ENCODE measurements at regions not wholly inside any gene's neighbourhood (a gene's known extent, or its start where the extent isn't known, plus 50 kb on each side); places are given as distances from the start of the nearest gene placed in this dataset.

DNA sequence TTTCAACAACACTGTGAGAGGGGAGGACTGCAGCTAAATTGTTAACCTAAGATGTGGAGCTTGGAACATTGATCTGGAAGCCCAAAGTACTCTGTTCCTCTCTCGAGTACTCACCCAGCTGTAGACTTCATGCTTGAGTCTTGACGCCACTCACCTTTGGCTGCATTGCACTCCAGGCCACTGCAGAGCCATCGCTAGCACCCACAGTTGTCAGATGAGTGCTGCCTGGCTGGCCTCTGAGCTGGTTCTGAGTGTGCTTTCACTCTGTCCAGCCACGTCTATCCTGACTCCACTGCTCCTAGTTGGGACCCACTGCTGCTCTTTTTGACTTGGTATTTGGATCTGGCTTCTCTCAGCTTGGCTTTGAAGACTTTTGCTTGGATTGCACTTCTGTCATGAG lies 552.1 kb downstream of the DCDC2C start:
- DNase-seq (ENCODE audit: low spot score): no peak

DNA sequence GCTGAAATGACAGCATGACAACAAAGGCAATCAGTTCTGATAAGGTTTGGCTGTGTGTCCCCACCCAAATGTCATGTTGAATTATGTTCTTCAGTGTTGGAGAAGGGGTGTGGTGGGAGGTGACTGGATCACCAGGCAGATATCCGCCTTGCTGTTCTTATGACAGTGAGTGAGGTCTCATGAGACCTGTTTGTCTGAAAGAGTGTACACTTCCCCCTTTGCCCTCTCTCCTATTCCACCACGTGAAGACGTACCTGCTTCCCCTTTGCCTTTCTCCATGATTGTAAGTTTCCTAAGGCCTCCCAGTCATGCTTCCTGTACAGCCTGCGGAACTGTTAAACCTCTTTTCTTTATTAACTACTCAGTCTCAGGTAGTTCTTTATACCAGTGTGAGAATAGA lies 553.0 kb downstream of the DCDC2C start:
- no peak for DNase-seq (ENCODE audit: low spot score)

- no peak for DNase-seq (ENCODE audit: low spot score)
These were observed 555.2 kb downstream of the DCDC2C start for GRCh38 chr2:4258563-4258962.

DNA sequence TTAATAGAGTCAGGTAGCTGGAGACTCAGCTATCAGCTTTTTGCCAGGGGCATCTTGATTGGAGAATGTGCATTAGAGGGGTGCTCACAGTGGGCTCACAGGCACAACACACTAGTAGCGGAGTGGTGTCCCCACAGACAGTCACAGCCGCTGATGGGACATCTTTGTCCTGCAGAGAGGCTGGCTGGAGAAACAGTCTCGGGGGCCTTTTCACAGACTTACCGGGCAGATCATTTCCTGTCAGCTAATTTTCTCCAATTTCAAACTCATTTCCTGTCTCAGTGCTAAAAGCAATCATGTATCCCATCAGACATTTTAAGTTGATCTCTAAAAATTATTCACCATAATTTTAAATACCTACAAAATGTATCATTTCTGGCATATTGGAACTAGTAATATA lies 562.6 kb downstream of the DCDC2C start:
- no peak for DNase-seq (ENCODE audit: low spot score)

DNA sequence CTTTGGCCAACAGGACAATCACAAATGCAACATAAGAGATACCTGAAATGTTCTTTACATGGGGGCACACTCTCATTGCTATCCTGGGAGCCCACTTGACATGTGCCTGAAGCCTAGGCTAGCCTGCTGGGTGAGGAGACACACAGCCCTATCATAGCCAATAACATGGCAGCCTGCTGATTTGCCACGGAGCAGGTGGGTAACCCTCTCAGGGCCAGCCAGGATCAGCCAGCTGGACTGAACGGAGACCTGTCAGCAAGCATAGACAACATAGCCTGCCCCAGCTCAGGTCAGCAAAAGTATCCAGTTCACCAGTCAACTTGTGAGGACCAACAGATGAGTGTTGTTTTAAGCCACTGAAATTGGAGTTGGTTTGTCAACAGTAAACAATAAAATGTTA lies 566.5 kb downstream of the DCDC2C start:
- DNase-seq (ENCODE audit: low spot score): no peak

DNA sequence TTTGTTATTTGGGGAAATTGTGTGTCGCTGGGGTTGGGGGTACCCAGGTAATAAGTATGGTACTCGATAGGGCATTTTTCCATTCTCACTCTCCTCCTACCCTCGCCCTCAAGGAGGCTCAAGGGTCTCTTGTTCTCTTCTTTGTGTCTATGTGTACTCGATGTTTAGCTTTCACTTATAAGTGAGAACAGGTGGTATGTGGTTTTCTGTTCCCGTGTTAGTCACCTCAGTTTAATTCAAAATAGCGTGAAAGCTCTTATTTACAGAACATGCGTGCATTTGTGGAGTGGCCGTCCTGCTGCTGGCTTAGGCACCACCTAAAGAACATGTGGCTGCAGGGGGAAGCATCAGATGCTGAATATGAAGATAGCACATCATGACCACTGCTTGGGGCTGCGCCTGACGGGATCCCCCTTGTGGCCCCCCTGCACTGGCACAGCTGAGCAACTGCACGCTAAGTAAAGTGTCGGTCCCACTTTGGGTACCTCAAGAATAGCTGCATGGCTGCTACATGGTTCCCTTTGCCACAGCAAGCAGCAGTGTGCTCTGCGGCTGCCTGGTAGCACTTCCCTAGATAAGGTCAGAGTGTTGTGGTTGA lies 569.0 kb downstream of the DCDC2C start:
- peak; percentile 36 for DNase-seq (ENCODE audit: low spot score)

DNA sequence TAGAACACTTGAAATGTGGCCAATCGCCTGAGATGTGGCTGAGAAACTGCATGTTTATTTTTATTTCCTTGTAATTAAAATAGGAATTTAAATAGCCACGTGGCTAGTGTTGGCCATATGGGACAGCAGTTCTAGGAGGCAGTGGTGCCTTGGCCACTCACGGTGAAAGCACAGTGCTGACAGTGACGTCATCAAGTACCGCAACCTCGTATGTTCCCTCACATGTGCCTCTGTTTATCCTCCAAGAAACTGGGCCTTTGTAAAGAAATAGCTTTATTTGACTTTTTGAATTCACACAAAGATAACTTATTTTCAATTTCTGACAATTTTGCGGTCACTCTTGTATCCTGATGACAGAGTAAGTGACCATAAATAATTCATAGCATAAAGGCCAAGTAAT lies 575.0 kb downstream of the DCDC2C start:
- no peak for DNase-seq (ENCODE audit: low spot score)

DNA sequence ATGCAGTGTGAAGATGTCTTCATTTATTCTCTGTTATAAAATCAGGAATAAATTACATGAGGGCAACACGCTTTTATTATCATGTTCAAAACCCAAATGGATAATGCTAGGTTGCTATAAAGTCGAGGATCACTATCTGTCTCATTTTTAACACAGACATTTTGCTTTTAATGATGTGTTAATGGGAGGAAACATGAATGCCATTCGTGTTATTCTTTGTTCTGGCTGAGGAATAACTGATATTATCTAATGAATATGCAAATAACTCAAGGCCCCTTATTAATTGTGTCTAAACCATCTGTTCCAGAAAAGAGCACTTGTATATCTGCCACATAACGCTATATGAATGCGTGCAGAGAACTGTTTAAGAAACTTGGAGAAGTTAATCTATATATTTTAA lies 576.1 kb downstream of the DCDC2C start:
- no peak for DNase-seq (ENCODE audit: low spot score)

DNA sequence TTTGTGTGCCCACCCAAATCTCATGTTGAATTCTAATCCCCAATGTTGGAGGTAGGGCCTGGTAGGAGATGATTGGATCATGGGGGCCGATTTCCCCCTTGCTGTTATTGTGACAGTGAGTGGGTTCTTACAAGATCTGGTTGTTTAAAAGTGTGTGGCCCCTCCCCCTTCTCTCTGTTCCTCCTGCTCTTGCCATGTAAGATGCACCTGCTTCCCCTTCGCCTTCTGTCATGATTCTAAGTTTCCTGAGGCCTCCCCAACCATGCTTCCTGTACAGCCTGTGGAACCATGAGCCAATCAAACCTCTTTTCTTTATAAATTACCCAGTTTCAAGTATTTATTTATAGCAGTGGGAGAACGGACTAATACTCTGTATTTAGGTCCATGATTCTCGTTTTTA lies 588.1 kb downstream of the DCDC2C start:
- peak; percentile 85 for DNase-seq (ENCODE audit: low spot score)

GRCh38 chr2:4295680-4296079 lies 592.3 kb downstream of the DCDC2C start:
- DNase-seq (ENCODE audit: low spot score): no peak

DNA sequence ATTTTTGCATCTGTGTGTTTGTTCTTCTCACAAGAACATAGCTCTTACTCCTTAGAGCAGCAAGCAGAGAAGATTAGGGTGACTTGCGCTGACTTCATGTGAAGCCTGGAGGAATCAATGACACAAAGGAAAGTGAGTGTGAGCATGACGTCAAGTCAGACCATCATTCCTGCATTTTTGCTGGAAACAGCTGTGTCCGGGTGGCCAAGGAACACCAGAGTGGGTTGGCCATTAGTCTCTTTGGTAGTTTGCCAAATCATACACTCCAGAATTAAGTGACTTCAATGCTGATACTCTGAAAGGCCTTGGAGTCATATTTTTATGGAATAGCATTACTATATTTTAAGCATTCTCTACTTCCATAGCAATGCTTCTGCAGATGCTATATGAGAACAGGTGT lies 597.2 kb downstream of the DCDC2C start:
- no peak for DNase-seq (ENCODE audit: low spot score)

- no peak for DNase-seq (ENCODE audit: low spot score)
These were observed 621.2 kb downstream of the DCDC2C start for GRCh38 chr2:4324531-4324930.

- DNase-seq (ENCODE audit: low spot score): no peak
These were observed 633.5 kb downstream of the DCDC2C start for GRCh38 chr2:4336864-4337263.

- no peak for DNase-seq (ENCODE audit: low spot score)
These were observed 635.0 kb downstream of the DCDC2C start for GRCh38 chr2:4338345-4338744.

GRCh38 chr2:4340536-4340935 lies 637.2 kb downstream of the DCDC2C start:
- no peak for DNase-seq (ENCODE audit: low spot score)

- no peak for DNase-seq (ENCODE audit: low spot score)
These were observed 643.3 kb downstream of the DCDC2C start for GRCh38 chr2:4346628-4347027.

DNA sequence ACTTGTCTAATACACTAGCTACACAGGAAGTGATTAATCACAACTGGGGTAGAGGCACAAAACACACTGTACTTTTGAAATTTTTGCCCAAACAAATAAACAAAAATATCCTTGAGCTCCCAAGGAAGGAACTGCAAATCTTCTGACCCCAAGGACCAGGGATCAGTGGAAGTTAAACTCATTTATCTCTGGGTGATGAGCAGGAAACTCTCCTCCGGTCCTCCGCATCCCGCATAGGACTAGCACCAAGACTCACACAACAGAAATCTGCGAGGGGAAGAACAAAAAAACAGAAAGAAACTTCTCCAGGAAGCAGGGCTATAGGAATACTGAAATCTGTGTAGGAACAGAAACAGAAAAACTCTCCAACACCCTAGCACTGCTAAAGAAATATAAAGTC lies 650.3 kb downstream of the DCDC2C start:
- no peak for DNase-seq (ENCODE audit: low spot score)

GRCh38 chr2:4354164-4354563 lies 650.8 kb downstream of the DCDC2C start:
- no peak for DNase-seq (ENCODE audit: low spot score)

GRCh38 chr2:4354678-4355077 lies 651.3 kb downstream of the DCDC2C start:
- DNase-seq (ENCODE audit: low spot score): peak; percentile 64

- DNase-seq (ENCODE audit: low spot score): no peak
These were observed 652.7 kb downstream of the DCDC2C start for GRCh38 chr2:4356109-4356508.

DNA sequence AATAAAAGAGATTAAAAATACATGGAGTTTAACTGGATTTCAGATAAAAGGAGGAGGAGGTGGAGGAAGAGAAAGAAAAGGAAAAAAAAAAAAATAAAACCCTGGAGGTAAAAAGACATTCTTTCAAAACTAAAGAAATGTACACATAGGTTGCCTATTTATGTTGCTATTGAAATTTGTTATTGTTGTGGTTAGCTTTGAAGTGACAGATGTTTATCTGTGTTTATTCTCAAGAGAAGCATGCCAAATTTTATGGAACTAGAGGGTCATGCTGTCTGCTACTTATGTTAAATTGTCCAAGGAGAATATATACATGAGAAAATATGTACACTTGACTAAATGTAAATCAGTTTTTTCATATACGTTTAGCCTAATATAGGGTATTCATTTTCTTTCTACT lies 653.2 kb downstream of the DCDC2C start:
- no peak for DNase-seq (ENCODE audit: low spot score)

DNA sequence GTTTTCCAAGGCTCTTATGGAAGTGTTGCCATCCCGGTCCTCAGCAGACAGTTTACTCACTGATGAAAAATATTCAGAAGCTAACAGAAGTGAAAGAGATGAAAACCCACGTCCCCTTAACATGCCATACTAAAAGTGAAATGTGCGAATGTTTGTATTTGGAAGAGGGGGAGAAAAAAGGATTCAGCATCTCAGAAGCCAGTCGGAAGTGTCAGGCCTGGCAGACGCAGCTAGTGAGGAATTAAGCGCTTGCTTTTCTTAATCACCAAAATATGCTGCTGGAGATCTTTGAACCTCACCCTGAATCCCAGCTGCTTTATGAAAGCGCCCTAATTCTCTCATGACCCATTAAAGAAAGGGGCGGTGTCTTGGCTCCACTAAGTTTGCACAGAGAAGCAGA lies 653.7 kb downstream of the DCDC2C start:
- no peak for DNase-seq (ENCODE audit: low spot score)

DNA sequence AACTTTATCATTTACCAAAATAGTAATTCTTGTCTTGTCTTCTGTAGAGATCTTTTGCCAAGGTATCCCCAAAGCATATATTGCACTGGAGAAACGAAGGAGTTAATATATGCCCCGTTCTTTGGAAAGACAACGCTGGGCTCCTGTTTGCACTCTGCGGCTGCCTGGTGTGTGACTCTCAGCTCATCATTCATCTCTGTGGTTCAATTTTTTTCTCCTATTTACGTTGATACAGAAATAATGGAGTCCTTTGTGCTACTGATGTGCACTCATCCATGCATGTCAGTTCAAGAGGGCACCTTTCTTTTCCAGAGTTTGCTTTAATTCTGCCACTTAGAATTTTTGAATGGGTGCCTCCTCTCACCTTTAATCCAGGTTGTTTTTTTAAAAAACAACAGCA lies 655.5 kb downstream of the DCDC2C start:
- no peak for DNase-seq (ENCODE audit: low spot score)

DNA sequence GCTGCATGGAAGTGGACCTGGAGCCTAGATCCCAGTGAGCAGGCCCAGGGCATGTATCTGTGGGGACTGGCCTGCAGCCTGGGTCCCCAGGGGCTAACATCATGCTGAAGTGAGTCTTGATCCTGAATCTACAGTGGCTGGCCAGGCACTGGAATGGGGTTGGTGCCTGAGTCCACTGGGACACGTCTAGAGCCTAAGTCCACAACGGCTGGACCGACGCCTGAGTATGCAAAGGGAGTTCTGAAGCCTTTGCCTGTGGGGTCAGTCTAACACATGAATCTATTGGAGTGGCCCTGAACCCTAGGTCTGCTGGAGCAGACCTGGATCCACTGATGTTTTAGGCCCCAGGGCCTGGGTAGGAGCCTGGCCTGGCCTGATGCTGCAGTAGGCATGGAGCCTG lies 665.5 kb downstream of the DCDC2C start:
- no peak for DNase-seq (ENCODE audit: low spot score)

Data from NAMALWA (cell line).